ENCODE measurements at regions not wholly inside any gene's neighbourhood (a gene's known extent, or its start where the extent isn't known, plus 50 kb on each side); places are given as distances from the start of the nearest gene placed in this dataset.

- peaks cover 0 to 2% (median 0%) of the 10 kb centered on the region in 11 experiments; a peak in 2 of 22 replicates for H3K9me3 ChIP-seq (replicated peaks in 1 of 11)
- H3K27ac ChIP-seq: no peak overlapping the region
- no peaks in the 10 kb centered on the region for H3K27me3 ChIP-seq
- H4K20me1 ChIP-seq: no peaks in the 10 kb centered on the region
- TF ChIP-seq Cebpa-rat (IDR thresholded peaks at IDR 0.05): no peak
- H3K4me1 ChIP-seq: peaks cover 0 to 6% (median 2%) of the 10 kb centered on the region in 10 experiments; a peak in 6 of 20 replicates
- H3K36me3 ChIP-seq: no peaks in the 10 kb centered on the region
- no peak overlapping the region for H3K4me3 ChIP-seq
- no peak overlapping the region for H3K4me2 ChIP-seq
- H3K9ac ChIP-seq: no peak overlapping the region
Observed at GRCh38 chr9:88721025-88721424, 186.0 kb downstream of the NXNL2 start.

- H3K9ac ChIP-seq: no peak overlapping the region
- H3K4me2 ChIP-seq: no peak overlapping the region
- TF ChIP-seq Cebpa-rat (IDR thresholded peaks at IDR 0.05): no peak
- no peaks in the 10 kb centered on the region for H4K20me1 ChIP-seq
- peaks cover 0 to 6% (median 2%) of the 10 kb centered on the region in 10 experiments; a peak in 6 of 20 replicates for H3K4me1 ChIP-seq
- H3K27me3 ChIP-seq: no peaks in the 10 kb centered on the region
- H3K9me3 ChIP-seq (replicated peaks in 1 of 11): no peaks in the 10 kb centered on the region
- no peaks in the 10 kb centered on the region for H3K36me3 ChIP-seq
- H3K4me3 ChIP-seq: no peak overlapping the region
- no peak overlapping the region for H3K27ac ChIP-seq
Observed at GRCh38 chr9:88721495-88722279, 186.7 kb downstream of the NXNL2 start.

- Histone ChIP-seq H3K9me3 (replicated peaks in 1 of 11) (no peaks in the 10 kb centered on the region), H3K27ac (no peak overlapping the region), H3K27me3 (no peaks in the 10 kb centered on the region), H3K4me3 (no peak overlapping the region), H3K9ac (no peak overlapping the region), H4K20me1 (no peaks in the 10 kb centered on the region), H3K4me1 (peaks cover 0 to 6% (median 2%) of the 10 kb centered on the region in 10 experiments; a peak in 6 of 20 replicates), H3K36me3 (no peaks in the 10 kb centered on the region), H3K4me2 (peak overlapping the region in 1 of 11 experiments; percentile 3; a peak in 1 of 22 replicates)
- no peak for TF ChIP-seq Cebpa-rat (IDR thresholded peaks at IDR 0.05)
Observed at GRCh38 chr9:88722753-88723152, 187.8 kb downstream of the NXNL2 start.

- no peaks in the 10 kb centered on the region for H3K9me3 ChIP-seq (replicated peaks in 1 of 11)
- H3K4me3 ChIP-seq: no peak overlapping the region
- H3K4me2 ChIP-seq: no peak overlapping the region
- no peaks in the 10 kb centered on the region for H3K36me3 ChIP-seq
- no peaks in the 10 kb centered on the region for H3K27me3 ChIP-seq
- H3K4me1 ChIP-seq: peaks cover 0 to 6% (median 2%) of the 10 kb centered on the region in 10 experiments; a peak in 6 of 20 replicates
- H3K9ac ChIP-seq: no peak overlapping the region
- H4K20me1 ChIP-seq: no peaks in the 10 kb centered on the region
- no peak for TF ChIP-seq Cebpa-rat (IDR thresholded peaks at IDR 0.05)
- H3K27ac ChIP-seq: no peak overlapping the region
Observed at GRCh38 chr9:88723751-88724150, 188.8 kb downstream of the NXNL2 start.

- H3K9ac ChIP-seq: no peak overlapping the region
- H3K36me3 ChIP-seq: no peaks in the 10 kb centered on the region
- no peak overlapping the region for H3K4me3 ChIP-seq
- no peak overlapping the region for H3K27ac ChIP-seq
- no peak for TF ChIP-seq Cebpa-rat (IDR thresholded peaks at IDR 0.05)
- no peaks in the 10 kb centered on the region for H3K9me3 ChIP-seq (replicated peaks in 1 of 11)
- peaks cover 0 to 6% (median 2%) of the 10 kb centered on the region in 10 experiments; a peak in 6 of 20 replicates for H3K4me1 ChIP-seq
- H4K20me1 ChIP-seq: no peaks in the 10 kb centered on the region
- no peaks in the 10 kb centered on the region for H3K27me3 ChIP-seq
- H3K4me2 ChIP-seq: no peak overlapping the region
Observed at GRCh38 chr9:88724331-88724730, 189.4 kb downstream of the NXNL2 start.

GRCh38 chr9:88725300-88726019 lies 190.5 kb downstream of the NXNL2 start:
- TF ChIP-seq Cebpa-rat (IDR thresholded peaks at IDR 0.05): no peak
- H3K27me3 ChIP-seq: no peaks in the 10 kb centered on the region
- peaks cover 0 to 4% (median 0%) of the 10 kb centered on the region in 11 experiments; a peak in 2 of 22 replicates for H3K9me3 ChIP-seq (replicated peaks in 1 of 11)
- H3K36me3 ChIP-seq: no peaks in the 10 kb centered on the region
- no peak overlapping the region for H3K27ac ChIP-seq
- no peaks in the 10 kb centered on the region for H4K20me1 ChIP-seq
- no peak overlapping the region for H3K4me2 ChIP-seq
- no peak overlapping the region for H3K4me3 ChIP-seq
- no peak overlapping the region for H3K9ac ChIP-seq
- H3K4me1 ChIP-seq: peaks cover 0 to 6% (median 2%) of the 10 kb centered on the region in 10 experiments; a peak in 6 of 20 replicates

GRCh38 chr9:88726803-88727202 lies 191.8 kb downstream of the NXNL2 start:
- Histone ChIP-seq H3K27me3 (no peaks in the 10 kb centered on the region), H3K4me2 (no peak overlapping the region), H3K27ac (no peak overlapping the region), H3K4me1 (peaks cover 0 to 6% (median 2%) of the 10 kb centered on the region in 10 experiments; a peak in 6 of 20 replicates), H3K9ac (no peak overlapping the region), H3K9me3 (replicated peaks in 1 of 11) (peaks cover 0 to 11% (median 0%) of the 10 kb centered on the region in 11 experiments; a peak in 2 of 22 replicates), H3K4me3 (no peak overlapping the region), H4K20me1 (no peaks in the 10 kb centered on the region), H3K36me3 (no peaks in the 10 kb centered on the region)
- TF ChIP-seq Cebpa-rat (IDR thresholded peaks at IDR 0.05): no peak

- H3K4me2 ChIP-seq: no peak overlapping the region
- no peak for TF ChIP-seq Cebpa-rat (IDR thresholded peaks at IDR 0.05)
- H4K20me1 ChIP-seq: no peaks in the 10 kb centered on the region
Observed at GRCh38 chr9:88730780-88731179, 195.8 kb downstream of the NXNL2 start.

GRCh38 chr9:88732128-88732527 lies 197.2 kb downstream of the NXNL2 start:
- H3K9ac ChIP-seq: no peak overlapping the region
- H3K4me1 ChIP-seq: peaks cover 0 to 10% (median 8%) of the 10 kb centered on the region in 10 experiments; a peak in 14 of 20 replicates
- no peak overlapping the region for H3K4me2 ChIP-seq
- H4K20me1 ChIP-seq: no peaks in the 10 kb centered on the region
- H3K27ac ChIP-seq: no peak overlapping the region
- no peaks in the 10 kb centered on the region for H3K36me3 ChIP-seq
- H3K9me3 ChIP-seq (replicated peaks in 1 of 11): peaks cover 0 to 11% (median 0%) of the 10 kb centered on the region in 11 experiments; a peak in 2 of 22 replicates
- no peaks in the 10 kb centered on the region; a peak in 1 of 22 replicates for H3K27me3 ChIP-seq
- H3K4me3 ChIP-seq: no peak overlapping the region
- TF ChIP-seq Cebpa-rat (IDR thresholded peaks at IDR 0.05): no peak

More at GRCh38 chr9:88730780-88731179, 195.8 kb downstream of the NXNL2 start:
- no peaks in the 10 kb centered on the region for H3K36me3 ChIP-seq
- H3K27me3 ChIP-seq: no peaks in the 10 kb centered on the region; a peak in 1 of 22 replicates
- peaks cover 0 to 11% (median 0%) of the 10 kb centered on the region in 11 experiments; a peak in 2 of 22 replicates for H3K9me3 ChIP-seq (replicated peaks in 1 of 11)
- no peak overlapping the region for H3K9ac ChIP-seq
- peaks cover 0 to 10% (median 8%) of the 10 kb centered on the region in 10 experiments; a peak in 14 of 20 replicates for H3K4me1 ChIP-seq
- H3K27ac ChIP-seq: no peak overlapping the region
- no peak overlapping the region for H3K4me3 ChIP-seq
